SK-N-DZ (cell line): ENCODE measurements at regions not wholly inside any gene's neighbourhood (a gene's known extent, or its start where the extent isn't known, plus 50 kb on each side); places are given as distances from the start of the nearest gene placed in this dataset.
A peak's percentile ranks its signal among the peaks of the same experiment; 100 is the strongest.
"Not testable (repeated sequence)": the region's sequence is repeated elsewhere in the genome, so short reads cannot be mapped to it uniquely, and the experiment has no call there.

ENCODE experiments used
- DNase-seq: peaks from one replicate; pipeline ENCODE4 v3.0.0-alpha.2; 2015; ENCODE audit warnings: low spot score

- no peak for DNase-seq
Observed at GRCh38 chr5:66234241-66234640, 90.1 kb downstream of the SREK1 start.

GRCh38 chr5:66238435-66238834 lies 94.3 kb downstream of the SREK1 start:
- DNase-seq = no peak

- DNase-seq = no peak
Observed at GRCh38 chr5:66239034-66239433, 94.9 kb downstream of the SREK1 start.

GRCh38 chr5:66241136-66241825 lies 97.2 kb downstream of the SREK1 start:
- DNase-seq = no peak

GRCh38 chr5:66242050-66242715 lies 98.1 kb downstream of the SREK1 start:
- no peak for DNase-seq

- no peak for DNase-seq
Observed at GRCh38 chr5:66246608-66247007, 102.5 kb downstream of the SREK1 start.

- DNase-seq = no peak
Observed at GRCh38 chr5:66247176-66247960, 103.3 kb downstream of the SREK1 start.

GRCh38 chr5:66248874-66249273 lies 104.8 kb downstream of the SREK1 start:
- DNase-seq = no peak

GRCh38 chr5:66249920-66250319 lies 105.8 kb downstream of the SREK1 start:
- no peak for DNase-seq

GRCh38 chr5:66252849-66253248 lies 108.7 kb downstream of the SREK1 start:
- peak; percentile 78 for DNase-seq

- no peak for DNase-seq
Observed at GRCh38 chr5:66255714-66256113, 111.6 kb downstream of the SREK1 start.

GRCh38 chr5:66273121-66273520 lies 129.0 kb downstream of the SREK1 start:
- no peak for DNase-seq

- no peak for DNase-seq
Observed at GRCh38 chr5:66276986-66277385, 132.9 kb downstream of the SREK1 start.

- DNase-seq = no peak
Observed at GRCh38 chr5:66277981-66278380, 133.9 kb downstream of the SREK1 start.

GRCh38 chr5:66281294-66281693 lies 137.2 kb downstream of the SREK1 start:
- DNase-seq = no peak

- no peak for DNase-seq
Observed at GRCh38 chr5:66284588-66285342, 140.7 kb downstream of the SREK1 start.

GRCh38 chr5:66285343-66285922 lies 141.3 kb downstream of the SREK1 start:
- no peak for DNase-seq

- DNase-seq = no peak
Observed at GRCh38 chr5:66291771-66292170, 147.7 kb downstream of the SREK1 start.

- DNase-seq = not testable (repeated sequence)
Observed at GRCh38 chr5:66293851-66294250, 149.8 kb downstream of the SREK1 start.

- DNase-seq = no peak
Observed at GRCh38 chr5:66299463-66299862, 155.4 kb downstream of the SREK1 start.

- DNase-seq = no peak
Observed at GRCh38 chr5:66302344-66302743, 158.2 kb downstream of the SREK1 start.
